Left ventricle myocardium inferior (tissue), 1 donor: ENCODE measurements at regions not wholly inside any gene's neighbourhood (a gene's known extent, or its start where the extent isn't known, plus 50 kb on each side); places are given as distances from the start of the nearest gene placed in this dataset.
"Not testable (repeated sequence)": the region's sequence is repeated elsewhere in the genome, so short reads cannot be mapped to it uniquely, and the experiment has no call there.

Experiments
- DNase-seq: peaks from one replicate; pipeline ENCODE4 v3.0.0-alpha.2; 2020
- H3K27ac ChIP-seq: fragments of 200-600 bp; replicated peaks from 2 replicates; pipeline ENCODE4 v1.8.0; 2021
- H3K27me3 ChIP-seq: fragments of 200-600 bp; 2 replicates; pipeline ENCODE4 v1.8.0; 2021; ENCODE audit warnings: low read depth
- H3K36me3 ChIP-seq: fragments of 200-600 bp; 2 replicates; pipeline ENCODE4 v1.8.0; 2021
- H3K4me1 ChIP-seq: fragments of 200-600 bp; 2 replicates; pipeline ENCODE4 v1.8.0; 2021
- H3K4me3 ChIP-seq: fragments of 200-600 bp; 2 replicates; pipeline ENCODE4 v1.8.0; 2021; ENCODE audit warnings: mild to moderate bottlenecking, moderate library complexity
- H3K9me3 ChIP-seq: fragments of 200-600 bp; replicated peaks from 2 replicates; pipeline ENCODE4 v1.8.0; 2021
- intact Hi-C: fragments of 100-400 bp; cut with micrococcal nuclease; formaldehyde crosslinking; loops from one replicate; pipeline ENCODE4 v1.11.0; 2022
- TF ChIP-seq, protein P1 (sequence below): fragments of 200-600 bp; IDR thresholded peaks from 2 replicates; pipeline ENCODE4 v1.8.0; 2021; ENCODE audit warnings: antibody characterized with exemption, mild to moderate bottlenecking, borderline replicate concordance
- donor health status: DM: no; HTN: yes; CAD: no; lungs with severe emphysema.

- DNase-seq: no peak
- no peaks in the 10 kb centered on the region for H3K36me3 ChIP-seq
- H3K9me3 ChIP-seq: no peaks in the 10 kb centered on the region
- H3K4me3 ChIP-seq: no peak overlapping the region
- intact Hi-C loops: no loop called here
- TF ChIP-seq, protein P1, sequence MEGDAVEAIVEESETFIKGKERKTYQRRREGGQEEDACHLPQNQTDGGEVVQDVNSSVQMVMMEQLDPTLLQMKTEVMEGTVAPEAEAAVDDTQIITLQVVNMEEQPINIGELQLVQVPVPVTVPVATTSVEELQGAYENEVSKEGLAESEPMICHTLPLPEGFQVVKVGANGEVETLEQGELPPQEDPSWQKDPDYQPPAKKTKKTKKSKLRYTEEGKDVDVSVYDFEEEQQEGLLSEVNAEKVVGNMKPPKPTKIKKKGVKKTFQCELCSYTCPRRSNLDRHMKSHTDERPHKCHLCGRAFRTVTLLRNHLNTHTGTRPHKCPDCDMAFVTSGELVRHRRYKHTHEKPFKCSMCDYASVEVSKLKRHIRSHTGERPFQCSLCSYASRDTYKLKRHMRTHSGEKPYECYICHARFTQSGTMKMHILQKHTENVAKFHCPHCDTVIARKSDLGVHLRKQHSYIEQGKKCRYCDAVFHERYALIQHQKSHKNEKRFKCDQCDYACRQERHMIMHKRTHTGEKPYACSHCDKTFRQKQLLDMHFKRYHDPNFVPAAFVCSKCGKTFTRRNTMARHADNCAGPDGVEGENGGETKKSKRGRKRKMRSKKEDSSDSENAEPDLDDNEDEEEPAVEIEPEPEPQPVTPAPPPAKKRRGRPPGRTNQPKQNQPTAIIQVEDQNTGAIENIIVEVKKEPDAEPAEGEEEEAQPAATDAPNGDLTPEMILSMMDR: no peak
- H3K4me1 ChIP-seq: no peaks in the 10 kb centered on the region
- H3K27ac ChIP-seq: no peak overlapping the region
- H3K27me3 ChIP-seq: no peaks in the 10 kb centered on the region
These were observed 305.9 kb downstream of the PCDH20 start for GRCh38 chr13:61109741-61110140.

- Histone ChIP-seq H3K36me3 (no peaks in the 10 kb centered on the region), H3K27ac (no peak overlapping the region), H3K9me3 (no peaks in the 10 kb centered on the region), H3K4me3 (no peak overlapping the region), H3K4me1 (no peaks in the 10 kb centered on the region), H3K27me3 (no peaks in the 10 kb centered on the region)
- no peak for DNase-seq
- TF ChIP-seq, protein P1: no peak
- intact Hi-C loops: no loop called here
These were observed 307.7 kb downstream of the PCDH20 start for GRCh38 chr13:61107989-61108388.

DNA sequence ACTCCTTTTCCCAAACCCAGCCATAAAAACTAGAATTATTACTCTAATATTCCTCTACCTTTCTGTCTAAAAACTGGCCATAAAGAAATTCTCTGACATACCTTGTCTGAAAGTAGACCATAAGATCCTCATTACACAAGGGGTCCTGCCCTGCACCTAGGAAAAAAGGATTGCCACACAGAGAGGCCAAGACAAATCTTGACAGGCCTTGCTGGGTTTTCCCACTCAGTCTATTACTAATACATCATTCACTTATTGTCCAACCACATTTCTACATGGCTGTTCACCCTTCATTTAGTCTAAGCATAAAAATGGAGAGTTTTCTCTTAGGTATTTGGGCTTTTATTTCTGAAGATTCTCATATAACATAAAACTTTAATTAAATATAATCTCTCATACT lies 319.8 kb downstream of the PCDH20 start:
- intact Hi-C loops: no loop called here
- no peaks in the 10 kb centered on the region for H3K36me3 ChIP-seq
- no peak for DNase-seq
- H3K4me3 ChIP-seq: no peak overlapping the region
- TF ChIP-seq, protein P1: no peak
- no peaks in the 10 kb centered on the region for H3K9me3 ChIP-seq
- H3K27me3 ChIP-seq: no peaks in the 10 kb centered on the region
- no peaks in the 10 kb centered on the region for H3K4me1 ChIP-seq
- no peak overlapping the region for H3K27ac ChIP-seq

DNA sequence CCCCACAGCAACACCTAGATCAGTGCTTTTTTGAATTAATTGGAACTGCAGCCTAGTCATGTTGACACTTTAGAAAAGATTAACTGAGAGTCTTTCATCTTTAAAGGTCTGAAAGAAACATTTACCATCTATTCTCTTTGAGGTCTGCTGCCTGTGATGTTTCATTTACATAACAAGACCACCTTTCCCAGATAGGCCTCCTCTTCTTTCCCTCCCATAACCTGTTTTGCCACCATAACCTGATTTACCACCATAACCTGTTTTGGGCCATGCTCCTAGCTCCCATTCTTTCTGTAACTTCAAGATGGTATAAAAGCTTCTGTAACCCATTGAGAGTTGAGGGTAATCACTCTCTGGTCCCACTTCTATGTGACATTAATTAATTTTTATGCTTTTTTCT lies 320.8 kb downstream of the PCDH20 start:
- no peaks in the 10 kb centered on the region for H3K4me1 ChIP-seq
- no peak overlapping the region for H3K27ac ChIP-seq
- no peak overlapping the region for H3K4me3 ChIP-seq
- TF ChIP-seq, protein P1: no peak
- no peak for DNase-seq
- H3K9me3 ChIP-seq: no peaks in the 10 kb centered on the region
- intact Hi-C loops: no loop called here
- H3K27me3 ChIP-seq: no peaks in the 10 kb centered on the region
- no peaks in the 10 kb centered on the region for H3K36me3 ChIP-seq

GRCh38 chr13:61089894-61090293 lies 325.8 kb downstream of the PCDH20 start:
- DNase-seq, H3K36me3 ChIP-seq, H3K4me3 ChIP-seq, intact Hi-C loops, H3K4me1 ChIP-seq, H3K27ac ChIP-seq, H3K27me3 ChIP-seq, H3K9me3 ChIP-seq: not testable (repeated sequence)

DNA sequence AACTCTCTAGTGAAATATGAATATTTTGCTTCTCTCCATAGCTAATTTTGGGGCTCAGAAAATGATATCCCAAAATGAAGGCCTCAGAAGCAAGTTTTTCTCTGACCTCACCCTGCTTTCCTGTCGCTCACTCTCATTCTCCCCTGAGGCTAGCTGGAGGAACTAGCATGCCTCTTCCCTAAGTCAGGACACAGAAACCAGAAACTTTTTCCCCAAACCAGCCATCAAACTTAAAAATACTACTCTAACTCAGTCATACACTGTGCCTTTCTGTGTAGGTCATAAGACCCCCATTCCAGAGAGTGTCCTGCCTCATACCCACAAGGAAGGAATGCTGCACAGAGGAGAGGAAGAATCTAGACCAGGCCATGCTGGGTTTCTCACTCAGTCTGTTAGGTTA lies 329.6 kb downstream of the PCDH20 start:
- no peaks in the 10 kb centered on the region for H3K27me3 ChIP-seq
- H3K9me3 ChIP-seq: no peaks in the 10 kb centered on the region
- H3K4me3 ChIP-seq: no peak overlapping the region
- TF ChIP-seq, protein P1: no peak
- H3K4me1 ChIP-seq: no peaks in the 10 kb centered on the region
- H3K27ac ChIP-seq: no peak overlapping the region
- intact Hi-C loops: no loop called here
- H3K36me3 ChIP-seq: no peaks in the 10 kb centered on the region
- no peak for DNase-seq
